HG02870 (cell line): ENCODE measurements at regions not wholly inside any gene's neighbourhood (a gene's known extent, or its start where the extent isn't known, plus 50 kb on each side); places are given as distances from the start of the nearest gene placed in this dataset.

ENCODE experiments used
- ATAC-seq: cut with Tn5 transposase; IDR thresholded peaks from one replicate; pipeline ENCODE4 v1.9.1; 2021; ENCODE audit warnings: mild to moderate bottlenecking, moderate library complexity; ENCODE audit not compliant: unreplicated experiment

DNA sequence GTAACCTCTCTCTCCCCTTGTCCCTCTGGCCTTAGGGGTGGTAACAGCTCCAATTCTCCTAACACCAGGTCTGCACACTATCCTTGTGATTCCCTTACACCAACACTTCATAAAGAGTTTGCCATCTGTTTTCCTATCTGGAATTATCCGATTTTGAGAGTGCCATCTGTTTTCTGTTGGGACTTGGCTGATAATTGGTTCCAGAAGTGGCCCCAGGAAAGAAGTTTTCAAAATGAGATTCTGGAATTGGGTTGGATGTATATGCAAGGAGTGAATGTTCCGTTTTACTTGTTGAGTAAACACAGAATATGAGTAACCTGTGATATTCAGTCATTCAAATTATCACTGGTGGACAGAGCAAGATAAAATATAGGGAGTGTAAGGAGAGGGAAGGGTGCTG, 134.1 kb upstream of the HS3ST3A1 start:
- no peak for ATAC-seq

DNA sequence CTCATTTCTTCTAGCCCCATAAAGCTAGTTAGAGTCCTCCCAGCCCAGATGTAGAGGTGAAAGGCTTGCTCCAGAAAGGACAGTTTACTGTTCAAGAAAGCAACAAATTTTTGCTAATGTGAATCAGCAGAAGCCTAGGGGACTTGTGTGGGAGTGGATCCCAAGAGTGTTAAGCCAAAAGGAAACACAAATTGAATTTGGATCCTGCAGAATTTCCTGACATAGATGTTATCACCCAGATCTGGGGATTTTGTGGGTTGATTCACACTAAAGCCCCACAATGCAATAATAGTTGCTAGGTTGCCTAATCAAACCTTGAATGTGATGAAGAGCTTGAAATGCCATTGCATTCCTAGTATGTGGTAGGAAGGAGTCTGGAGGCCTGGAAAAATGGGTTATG, 135.2 kb upstream of the HS3ST3A1 start:
- ATAC-seq, result no peak

DNA sequence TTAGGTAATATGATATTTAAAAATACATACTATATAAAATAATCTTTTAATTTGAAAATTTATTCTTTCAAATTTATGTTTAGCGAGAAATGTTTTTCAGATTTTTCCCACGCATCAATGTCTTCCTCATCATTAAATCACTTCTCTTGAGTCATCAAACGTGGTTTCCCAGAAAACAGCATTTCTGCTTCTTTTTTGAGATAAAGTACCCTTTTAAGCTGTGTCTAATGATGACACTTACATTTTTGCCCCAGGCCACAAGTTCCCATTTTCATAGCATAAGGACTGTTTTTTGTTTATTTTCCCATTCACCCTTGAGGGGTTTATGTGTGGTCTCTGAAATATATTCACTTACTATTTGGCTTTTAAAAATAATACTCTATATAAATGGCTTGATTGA, 139.0 kb upstream of the HS3ST3A1 start:
- no peak for ATAC-seq

DNA sequence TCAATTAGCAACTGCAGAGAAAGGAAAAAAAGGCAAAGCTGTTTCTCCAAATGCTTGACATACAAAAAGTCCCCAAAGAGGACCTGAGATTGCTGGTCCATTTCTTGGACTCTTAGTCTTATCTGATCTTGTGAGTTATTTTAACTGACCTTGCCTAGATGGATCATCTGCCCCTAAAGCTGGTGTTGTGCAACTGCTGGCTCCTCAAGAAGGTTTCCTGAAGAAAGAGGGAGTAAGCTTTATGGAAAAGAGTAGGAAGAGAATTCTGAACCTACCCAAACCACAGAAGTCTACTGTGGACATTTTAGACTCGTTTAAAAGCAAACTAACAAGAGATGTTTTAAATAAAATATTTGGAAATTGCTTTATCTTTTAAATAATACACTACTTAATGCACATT, 140.0 kb upstream of the HS3ST3A1 start:
- ATAC-seq, result no peak

DNA sequence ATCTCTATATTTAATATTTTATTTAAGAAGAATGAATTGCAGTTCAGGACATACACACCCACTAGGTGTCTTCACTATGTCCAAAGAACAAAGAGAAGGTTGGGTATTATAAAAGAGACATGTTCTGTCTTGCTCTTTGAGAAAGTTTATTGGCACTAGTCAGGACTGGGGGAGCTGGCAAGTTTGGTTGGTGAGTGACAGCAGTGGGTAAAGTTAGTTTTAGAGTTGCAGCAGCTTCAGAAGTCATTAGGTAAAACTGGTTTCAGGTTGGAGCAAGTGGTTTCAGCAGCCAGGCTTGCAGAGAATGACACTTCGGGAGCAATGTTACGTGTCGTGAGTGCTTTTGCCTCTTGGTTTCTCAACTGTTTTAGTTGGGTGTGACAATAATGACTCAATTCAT, 142.2 kb upstream of the HS3ST3A1 start:
- no peak for ATAC-seq

DNA sequence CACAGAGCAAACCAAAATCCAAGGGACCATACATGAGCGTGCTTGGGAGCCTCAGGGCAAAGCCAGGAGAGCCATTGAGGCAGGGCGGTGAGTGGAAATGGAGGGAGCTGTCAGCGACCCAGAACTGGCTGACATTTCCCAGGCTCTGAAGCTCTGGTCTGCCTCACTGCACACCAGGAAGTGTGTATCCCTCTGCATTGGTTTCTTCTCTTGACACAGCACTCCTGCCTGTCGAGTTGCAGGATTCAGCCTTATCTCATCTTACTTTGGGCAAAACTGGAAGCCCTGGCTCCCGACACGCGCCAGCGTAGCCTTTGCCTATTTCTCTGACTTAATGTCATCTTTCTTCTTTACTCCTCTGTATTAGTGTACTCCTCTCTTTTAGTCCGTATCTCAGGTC, 144.7 kb upstream of the HS3ST3A1 start:
- no peak for ATAC-seq

DNA sequence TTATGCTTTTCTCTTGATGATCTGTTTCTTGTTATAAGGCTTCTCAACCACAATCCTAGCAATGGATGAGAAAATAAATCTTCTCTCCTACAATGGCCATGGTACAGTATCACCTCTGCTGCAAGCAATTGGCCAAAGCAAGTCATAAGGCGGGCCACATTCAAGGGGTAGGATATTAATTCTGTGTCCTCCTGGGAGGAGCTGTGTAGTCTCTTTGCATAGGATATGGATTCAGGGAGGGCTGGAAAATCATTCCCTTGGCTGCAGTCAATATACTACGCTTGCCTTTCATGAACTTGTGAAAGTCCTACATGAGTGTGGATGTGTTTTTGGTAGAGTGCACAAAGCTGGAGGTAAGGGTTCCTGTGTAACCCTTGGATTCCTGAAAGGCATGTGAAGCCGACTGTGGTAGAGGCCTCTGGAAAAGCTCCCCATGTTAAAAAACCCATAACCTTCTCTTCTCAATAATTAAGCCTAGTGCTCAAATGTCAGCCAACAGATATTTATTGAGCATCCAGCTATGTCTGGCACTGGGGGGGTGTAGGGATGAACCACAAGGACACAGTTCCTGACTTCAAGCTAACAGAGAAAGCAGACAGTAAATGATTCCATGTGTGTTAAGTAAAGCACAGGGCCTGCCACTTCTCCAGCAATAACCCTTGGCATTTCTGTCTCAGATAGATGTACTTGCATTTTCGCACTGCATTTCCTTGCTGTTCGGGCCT, 147.6 kb upstream of the HS3ST3A1 start:
- ATAC-seq, result no peak

DNA sequence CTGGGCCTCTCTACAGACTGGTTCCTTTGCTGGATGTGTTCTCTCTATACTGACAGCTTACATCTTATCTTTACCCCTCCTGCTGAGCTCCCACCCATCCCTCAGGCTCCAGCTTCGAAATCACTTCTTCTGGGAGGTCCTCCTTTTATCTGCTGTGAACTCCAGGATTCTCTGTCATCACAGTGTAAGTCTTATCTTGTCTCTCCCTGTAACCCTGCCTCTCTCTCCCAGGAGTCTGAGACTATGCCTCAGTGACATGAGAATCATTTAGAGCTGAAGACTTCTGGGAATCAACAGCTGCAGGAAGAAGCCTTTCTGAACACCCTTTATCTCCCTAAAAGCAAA, 148.1 kb upstream of the HS3ST3A1 start:
- ATAC-seq, result no peak

DNA sequence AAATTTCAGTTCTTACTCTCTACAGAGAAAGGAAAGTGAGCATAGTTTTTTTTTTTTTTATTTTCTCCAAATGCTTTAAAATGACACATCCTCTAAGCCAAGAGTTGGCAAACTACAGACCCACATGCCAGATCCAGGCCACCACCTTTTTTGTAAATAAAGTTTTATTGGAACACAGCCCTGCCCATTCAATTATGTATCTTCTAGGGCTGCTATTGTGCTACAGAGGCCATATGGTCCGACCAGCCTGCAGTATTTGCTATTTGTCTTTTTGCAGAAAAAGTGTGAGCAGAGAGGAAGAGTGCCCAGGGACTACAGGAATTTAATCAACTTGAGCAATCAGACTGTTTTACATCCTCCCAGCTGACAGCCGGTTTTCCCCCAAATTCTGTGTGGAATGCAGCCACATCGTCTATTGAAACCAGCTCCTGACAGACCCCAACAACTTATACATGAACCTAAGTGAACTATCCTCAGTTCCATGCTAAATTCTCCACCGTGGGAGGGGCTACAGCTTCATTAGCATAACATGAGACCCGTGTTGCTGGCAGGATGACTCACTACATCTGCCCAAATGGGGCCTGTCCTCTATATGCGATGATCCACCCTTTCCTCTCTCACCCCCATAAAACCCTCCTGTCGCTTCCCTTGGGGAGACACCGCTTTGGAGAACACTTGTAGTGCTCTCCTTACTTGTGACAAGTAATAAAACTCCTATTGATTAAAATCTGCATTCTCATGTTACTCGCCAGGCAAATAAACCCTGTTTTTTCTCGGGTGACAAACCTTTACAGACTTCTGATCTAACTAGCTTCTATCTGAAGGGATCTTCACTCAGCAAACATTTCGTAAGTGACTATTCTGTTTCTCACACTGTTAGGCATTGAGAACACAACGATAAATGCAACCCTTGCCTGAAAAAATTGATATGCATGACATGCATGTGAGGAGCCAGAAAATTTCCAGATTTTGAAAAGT, 149.4 kb upstream of the HS3ST3A1 start:
- no peak for ATAC-seq

DNA sequence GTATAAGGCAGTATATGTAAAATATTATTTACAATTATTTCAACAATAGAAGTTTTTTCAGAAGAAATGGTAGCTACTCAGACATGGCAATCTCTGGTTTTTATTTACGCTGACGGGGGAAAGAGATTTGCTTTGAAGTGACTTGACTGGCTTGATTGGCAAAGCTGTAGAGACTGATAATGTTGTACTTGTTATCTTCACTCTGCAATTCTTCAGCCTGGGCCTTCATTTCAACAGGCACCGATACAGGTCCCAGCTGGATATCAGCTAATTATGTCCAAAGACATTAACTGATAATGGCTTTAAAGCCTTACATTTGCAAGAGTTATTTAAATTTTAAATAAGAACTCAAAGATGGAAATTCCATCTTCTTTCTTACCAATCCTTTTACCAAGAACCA, 151.4 kb upstream of the HS3ST3A1 start:
- ATAC-seq, result no peak

DNA sequence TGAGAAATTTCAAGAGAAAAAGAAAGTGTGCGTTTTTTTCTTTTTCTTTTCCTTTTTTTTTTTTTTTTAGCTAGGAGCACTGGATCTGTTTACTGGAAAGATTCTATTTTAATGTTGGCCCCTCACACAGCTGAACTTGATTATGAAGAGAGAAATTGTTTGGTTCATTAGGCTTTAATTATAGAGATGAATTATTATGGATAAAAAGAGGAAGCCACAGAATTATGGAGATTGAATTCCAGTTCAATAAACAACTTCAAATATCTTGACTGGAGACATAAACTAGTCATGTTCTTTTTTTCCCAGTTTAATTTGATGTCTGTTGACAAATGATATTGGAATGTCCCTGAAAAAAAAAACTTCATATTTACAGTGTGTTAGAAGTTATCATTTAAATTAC, 152.0 kb upstream of the HS3ST3A1 start:
- ATAC-seq, result no peak

DNA sequence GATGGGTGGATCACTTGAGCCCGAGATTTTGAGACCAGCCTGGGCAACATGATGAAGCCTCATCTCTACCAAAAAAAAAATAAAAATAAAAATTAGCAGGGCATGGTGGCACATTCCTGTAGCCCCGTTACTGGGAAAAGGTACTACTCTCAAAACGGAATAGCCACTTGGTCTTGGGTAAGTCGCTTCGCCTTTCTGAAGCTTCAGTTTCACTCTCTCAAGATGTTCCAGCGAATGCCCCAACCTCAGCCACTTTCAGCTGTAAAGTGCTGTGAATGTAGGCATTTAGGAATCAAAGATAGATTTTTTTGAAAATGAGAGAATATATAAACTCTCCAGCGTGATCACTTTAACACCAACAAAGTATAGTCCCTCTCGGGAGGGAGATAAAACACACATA, 154.1 kb upstream of the HS3ST3A1 start:
- ATAC-seq, result no peak

DNA sequence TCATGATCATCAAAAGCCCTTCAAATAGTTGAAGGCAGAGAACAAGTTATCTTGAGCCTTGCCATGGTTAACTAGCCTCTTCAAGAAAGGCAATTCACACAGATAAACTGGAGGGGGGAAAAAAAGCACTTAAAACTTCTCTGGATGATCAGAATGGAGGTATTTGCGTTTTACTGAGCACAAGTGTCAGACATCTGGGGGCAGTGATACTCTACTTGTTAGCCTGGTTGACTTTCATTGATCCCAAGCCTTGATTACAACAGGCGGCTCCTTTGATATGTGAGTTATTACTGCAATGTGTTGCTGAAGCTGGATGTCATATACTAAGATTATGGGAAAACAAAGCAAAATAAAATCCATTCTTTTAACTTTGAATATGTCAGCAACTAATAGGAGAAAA, 155.0 kb upstream of the HS3ST3A1 start:
- ATAC-seq, result no peak

DNA sequence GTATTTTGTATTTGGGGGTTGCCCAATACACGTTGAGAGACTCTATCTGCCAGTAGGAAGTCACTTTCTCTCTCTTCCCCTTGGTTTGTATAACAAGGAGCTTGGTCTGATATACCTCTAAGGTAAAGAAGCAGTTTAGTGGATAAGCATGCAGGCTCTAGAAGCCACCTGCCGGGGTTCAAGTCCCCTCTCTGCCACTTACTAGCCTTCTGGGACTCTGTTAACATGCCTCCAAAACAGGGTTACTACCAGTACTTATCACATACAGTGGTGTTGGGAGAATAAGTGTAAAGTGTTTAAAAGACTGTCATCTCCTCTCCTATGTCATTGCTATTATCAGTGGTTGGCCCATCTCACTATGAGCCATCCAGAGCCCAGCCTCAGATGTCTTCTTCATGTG, 156.1 kb upstream of the HS3ST3A1 start:
- ATAC-seq, result no peak

DNA sequence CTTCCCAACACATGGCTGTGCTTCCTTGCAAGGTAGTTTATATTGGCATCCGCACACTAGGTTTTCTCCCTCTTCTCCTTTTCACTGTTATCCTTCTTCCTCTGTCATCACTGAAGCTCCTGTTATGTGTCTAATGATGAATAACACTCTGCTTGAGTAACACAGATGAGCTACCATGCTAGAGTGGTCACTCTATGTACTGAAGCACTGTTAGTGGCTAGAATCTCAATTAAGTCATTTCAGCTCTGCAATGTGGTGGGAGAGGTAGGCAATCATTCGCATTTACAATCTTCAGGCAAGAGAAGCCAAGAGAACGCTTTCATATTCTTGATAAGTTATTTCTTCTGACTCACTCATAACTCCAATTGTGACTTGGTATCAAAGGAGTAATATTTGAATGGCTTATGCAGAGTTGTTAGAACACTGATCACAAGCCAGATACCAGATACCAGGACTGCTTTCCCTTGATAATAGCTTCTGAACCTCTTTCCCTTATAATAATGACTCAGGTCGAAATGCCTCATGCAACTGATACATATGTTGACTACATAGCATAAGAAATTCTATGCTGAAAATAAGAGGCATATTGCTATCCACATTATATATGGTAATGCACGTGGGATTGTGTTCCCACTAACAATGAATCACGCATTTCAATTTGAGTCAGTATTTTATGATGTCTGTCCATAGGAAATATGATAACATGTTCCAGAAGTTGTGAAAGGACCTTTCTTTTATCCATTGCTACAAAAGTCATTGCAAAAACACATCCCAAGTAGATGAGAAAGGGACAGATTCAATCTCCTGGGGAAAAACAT, 158.0 kb upstream of the HS3ST3A1 start:
- no peak for ATAC-seq

DNA sequence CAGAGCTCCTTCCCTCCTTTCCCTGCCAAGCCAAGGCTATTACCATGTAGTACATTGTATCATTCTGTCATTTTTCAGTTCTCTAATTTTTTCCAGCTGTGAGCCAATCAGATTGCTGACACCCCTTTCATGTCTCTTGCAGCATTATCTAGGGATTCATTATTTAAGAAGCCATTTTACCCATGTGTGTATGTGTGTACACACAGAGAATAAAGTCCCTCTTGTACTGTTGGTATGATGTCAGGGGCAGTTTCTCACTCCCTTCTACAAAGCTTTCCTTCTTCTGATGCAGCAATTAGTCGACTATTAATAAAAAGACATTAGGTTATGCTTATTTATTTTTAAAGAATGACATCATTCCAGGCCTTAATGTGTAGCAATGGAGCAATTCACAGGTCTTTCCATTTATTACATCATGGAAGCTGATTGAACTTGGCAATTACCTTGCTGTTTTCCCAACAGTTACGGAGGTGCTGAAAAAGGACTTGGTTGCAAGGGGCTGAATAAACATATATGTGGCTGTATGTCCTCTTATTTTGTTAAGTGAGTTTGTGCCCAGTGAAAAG, 159.4 kb upstream of the HS3ST3A1 start:
- no peak for ATAC-seq

DNA sequence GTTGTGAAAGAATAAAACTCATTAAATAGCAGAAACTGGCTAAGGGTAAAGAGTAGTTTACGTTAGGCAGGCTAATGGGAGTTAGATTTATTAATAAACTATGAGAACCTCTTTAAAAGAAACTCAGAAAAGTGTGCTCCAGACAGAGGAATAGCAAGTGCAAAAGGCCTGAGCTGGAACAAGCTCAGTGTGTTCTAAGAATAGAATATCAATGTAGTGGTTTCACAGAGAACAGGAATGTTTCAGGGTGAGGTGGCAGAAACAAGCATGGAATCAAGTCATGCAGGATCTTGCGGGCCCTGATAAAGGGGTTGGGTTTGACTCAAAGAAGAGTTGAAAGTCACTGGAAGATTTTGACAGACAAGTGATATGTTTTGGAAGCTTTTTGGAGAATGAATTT, 164.0 kb upstream of the HS3ST3A1 start:
- ATAC-seq, result no peak

DNA sequence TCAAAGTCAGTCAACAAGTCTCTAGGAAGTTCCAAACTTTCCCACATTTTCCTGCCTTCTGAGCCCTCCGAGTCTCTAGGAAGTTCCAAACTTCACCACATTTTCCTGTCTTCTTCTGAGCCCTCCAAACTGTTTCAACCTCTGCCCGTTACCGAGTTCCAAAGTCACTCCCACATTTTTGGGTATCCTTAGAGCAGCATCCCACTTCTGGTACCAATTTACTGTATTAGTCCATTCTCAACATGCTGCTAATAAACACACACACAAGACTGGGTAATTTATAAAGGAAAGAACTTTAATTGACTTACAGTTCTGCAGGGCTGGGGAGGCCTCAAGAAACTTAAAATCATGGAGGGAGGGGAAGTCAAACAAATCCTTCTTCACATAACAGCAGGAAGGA, 169.0 kb upstream of the HS3ST3A1 start:
- no peak for ATAC-seq

DNA sequence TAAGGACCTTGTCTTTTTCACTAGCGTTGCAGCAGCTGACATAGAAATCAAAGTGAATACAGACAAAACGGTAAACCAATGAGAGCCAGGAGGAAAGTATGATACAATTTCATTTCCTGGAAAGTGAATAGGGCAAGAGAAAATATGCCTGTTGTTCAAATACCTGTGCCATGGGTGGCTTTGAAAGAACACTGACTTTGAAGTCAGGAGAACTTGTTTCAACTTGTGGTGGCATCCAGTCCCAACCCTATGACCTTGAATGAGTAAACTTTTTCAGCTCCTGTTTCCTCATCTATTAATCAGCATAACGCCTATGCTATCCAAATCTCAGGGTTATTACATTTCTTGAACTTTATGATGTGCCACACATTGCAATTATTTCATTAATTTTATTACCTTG, 173.7 kb upstream of the HS3ST3A1 start:
- ATAC-seq, result no peak

DNA sequence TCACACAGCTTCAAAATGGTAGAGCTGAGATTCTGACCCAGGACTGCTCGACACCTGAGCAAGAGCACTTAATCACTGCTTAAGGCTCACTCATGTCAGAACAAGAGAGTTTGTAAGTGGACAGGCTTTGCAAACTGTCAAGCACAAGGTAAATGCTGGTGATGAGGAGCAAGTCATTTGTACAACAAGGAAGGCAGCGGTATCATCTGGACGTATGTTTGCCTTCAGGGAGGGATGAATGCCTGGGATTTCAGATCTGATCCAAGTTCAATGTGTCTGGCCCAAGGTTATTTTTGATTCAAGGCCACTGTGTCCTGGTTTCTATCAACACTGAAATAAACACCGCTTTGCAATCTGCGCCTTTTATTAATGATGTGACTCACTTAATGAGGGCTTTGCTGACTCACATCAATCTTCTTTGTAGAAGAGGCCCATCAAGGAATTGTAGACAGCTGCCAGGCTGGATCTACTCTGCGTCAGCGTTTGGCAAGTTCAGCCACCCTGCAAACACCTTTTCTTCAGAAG, 174.4 kb upstream of the HS3ST3A1 start:
- ATAC-seq, result no peak

DNA sequence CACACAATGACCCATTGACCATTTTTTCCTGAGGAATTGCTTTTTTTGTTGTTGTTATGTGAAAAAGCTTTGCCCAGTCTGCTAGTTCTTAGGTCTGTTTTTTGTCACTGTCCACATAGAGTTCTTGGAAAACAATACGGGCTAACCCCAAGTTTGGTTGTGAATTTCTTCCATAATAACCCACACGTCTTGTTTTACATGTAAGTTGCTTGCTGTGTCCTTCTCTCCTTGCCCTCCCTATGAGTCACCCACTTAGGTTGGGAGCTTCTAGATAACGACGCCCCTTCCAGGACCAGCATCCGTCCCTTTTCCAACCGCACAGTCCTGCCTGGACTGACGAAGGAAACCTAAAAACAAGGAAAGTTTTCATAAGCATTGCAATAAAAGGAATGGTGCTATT, 175.3 kb upstream of the HS3ST3A1 start:
- ATAC-seq, result no peak
